Esophagus muscularis mucosa (tissue), 4 donors: ENCODE measurements at regions not wholly inside any gene's neighbourhood (a gene's known extent, or its start where the extent isn't known, plus 50 kb on each side); places are given as distances from the start of the nearest gene placed in this dataset.

Experiments used
- DNase-seq: peaks from one replicate; pipeline ENCODE4 v3.0.0-alpha.2; 2017; ENCODE audit errors: extremely low spot score
- H3K27ac ChIP-seq, 4 donors: fragments of 200-600 bp; sonication (generic); replicated peaks in 1 of 4; 1 replicate in 3 of 4; 2 replicates in 1 of 4; pipeline ENCODE4 v1.5.1; 2016 to 2019; ENCODE audit warnings: mild to moderate bottlenecking in 1 of 4
- H3K27me3 ChIP-seq, 4 donors: fragments of 200-600 bp; sonication (generic); one replicate each; pipeline versions ENCODE4 v1.5.1 to v1.6.0; 2016 to 2019
- H3K36me3 ChIP-seq, 4 donors: fragments of 200-600 bp; sonication (generic); one replicate each; pipeline ENCODE4 v1.5.1; 2016 to 2019
- H3K4me1 ChIP-seq, 4 donors: fragments of 200-600 bp; sonication (generic); one replicate each; pipeline ENCODE4 v1.5.1; 2016 to 2019
- H3K4me3 ChIP-seq, 4 donors: fragments of 200-600 bp; sonication (generic); 1 replicate in 2 of 4; 2 replicates in 2 of 4; pipeline ENCODE4 v1.5.1; 2016 to 2019; ENCODE audit warnings: mild to moderate bottlenecking in 4 of 4, moderate library complexity in 1 of 4
- H3K9me3 ChIP-seq, 4 donors: fragments of 200-600 bp; sonication (generic); 1 replicate in 3 of 4; 2 replicates in 1 of 4; pipeline ENCODE4 v1.5.1; 2016 to 2019
- EP300 ChIP-seq: sonication (generic); formaldehyde crosslinking; IDR thresholded peaks from one replicate; pipeline ENCODE4 v1.6.1; 2017; ENCODE audit warnings: antibody characterized with exemption
- POLR2A ChIP-seq: fragments of 450-650 bp; IDR thresholded peaks from one replicate; pipeline ENCODE4 v1.6.1; 2017; ENCODE audit warnings: antibody characterized with exemption, moderate library complexity, mild to moderate bottlenecking, low read depth
- POLR2AphosphoS5 ChIP-seq, 2 donors: sonication (generic); formaldehyde crosslinking; IDR thresholded peaks; one replicate each; pipeline ENCODE4 v1.6.1; 2017; ENCODE audit warnings: antibody characterized with exemption in 2 of 2
- WGBS: methylation state at CpG from one replicate; pipeline ENCODE4 v1.1.5; 2018; 5-methylcytosine and 5-hydroxymethylcytosine counted together
- intact Hi-C: fragments of 100-400 bp; cut with DNase I; formaldehyde crosslinking; loops from one replicate; pipeline ENCODE4 v1.15.1; 2023
- TF ChIP-seq, protein P1 (sequence below), 3 experiments: fragments of 200-600 bp in 2 of 3; fragments of 450-650 bp in 1 of 3; sonication (generic) in 2 of 3; IDR thresholded peaks; one replicate each; pipeline ENCODE4 v1.5.1; 2017 to 2019; ENCODE audit warnings: antibody characterized with exemption in 3 of 3, mild to moderate bottlenecking in 2 of 3, moderate library complexity in 1 of 3

DNA sequence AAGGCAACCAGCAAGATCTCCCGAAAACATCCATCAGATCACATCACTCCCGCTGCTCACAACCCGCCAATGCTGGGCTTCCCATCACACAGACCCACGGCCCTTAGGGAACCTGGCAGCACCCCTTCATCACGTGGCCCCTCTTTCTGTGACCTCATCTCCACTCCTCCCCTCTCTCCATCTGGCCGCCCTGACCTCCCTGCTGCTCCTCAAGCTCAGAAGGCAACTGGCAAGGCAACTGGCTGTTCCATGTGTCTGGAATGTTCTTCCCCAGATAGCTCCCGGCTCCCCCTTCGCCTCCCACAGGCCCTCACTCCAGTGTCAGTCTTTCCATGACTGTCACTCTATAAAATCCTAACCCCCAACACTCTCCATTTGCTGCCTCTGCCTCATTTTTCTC is 113.0 kb upstream of the ERG start:
- intact Hi-C loops = no loop called here
- TF ChIP-seq POLR2AphosphoS5 (IDR thresholded peaks at IDR 0.05) = no peak
- no peak for TF ChIP-seq POLR2A
- TF ChIP-seq, protein P1, sequence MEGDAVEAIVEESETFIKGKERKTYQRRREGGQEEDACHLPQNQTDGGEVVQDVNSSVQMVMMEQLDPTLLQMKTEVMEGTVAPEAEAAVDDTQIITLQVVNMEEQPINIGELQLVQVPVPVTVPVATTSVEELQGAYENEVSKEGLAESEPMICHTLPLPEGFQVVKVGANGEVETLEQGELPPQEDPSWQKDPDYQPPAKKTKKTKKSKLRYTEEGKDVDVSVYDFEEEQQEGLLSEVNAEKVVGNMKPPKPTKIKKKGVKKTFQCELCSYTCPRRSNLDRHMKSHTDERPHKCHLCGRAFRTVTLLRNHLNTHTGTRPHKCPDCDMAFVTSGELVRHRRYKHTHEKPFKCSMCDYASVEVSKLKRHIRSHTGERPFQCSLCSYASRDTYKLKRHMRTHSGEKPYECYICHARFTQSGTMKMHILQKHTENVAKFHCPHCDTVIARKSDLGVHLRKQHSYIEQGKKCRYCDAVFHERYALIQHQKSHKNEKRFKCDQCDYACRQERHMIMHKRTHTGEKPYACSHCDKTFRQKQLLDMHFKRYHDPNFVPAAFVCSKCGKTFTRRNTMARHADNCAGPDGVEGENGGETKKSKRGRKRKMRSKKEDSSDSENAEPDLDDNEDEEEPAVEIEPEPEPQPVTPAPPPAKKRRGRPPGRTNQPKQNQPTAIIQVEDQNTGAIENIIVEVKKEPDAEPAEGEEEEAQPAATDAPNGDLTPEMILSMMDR (IDR thresholded peaks at IDR 0.05) = no peak
- no peak for TF ChIP-seq EP300
- WGBS = 86% methylated on average over 8 of the region's 8 CpGs
- H3K9me3 ChIP-seq = no peaks in the 10 kb centered on the region
- H3K27ac ChIP-seq = no peak overlapping the region
- no peak overlapping the region for H3K4me3 ChIP-seq
- H3K36me3 ChIP-seq = no peaks in the 10 kb centered on the region
- H3K27me3 ChIP-seq = peaks cover 0 to 7% (median 0%) of the 10 kb centered on the region in 4 donors
- DNase-seq = peak; percentile 70
- H3K4me1 ChIP-seq = no peaks in the 10 kb centered on the region

DNA sequence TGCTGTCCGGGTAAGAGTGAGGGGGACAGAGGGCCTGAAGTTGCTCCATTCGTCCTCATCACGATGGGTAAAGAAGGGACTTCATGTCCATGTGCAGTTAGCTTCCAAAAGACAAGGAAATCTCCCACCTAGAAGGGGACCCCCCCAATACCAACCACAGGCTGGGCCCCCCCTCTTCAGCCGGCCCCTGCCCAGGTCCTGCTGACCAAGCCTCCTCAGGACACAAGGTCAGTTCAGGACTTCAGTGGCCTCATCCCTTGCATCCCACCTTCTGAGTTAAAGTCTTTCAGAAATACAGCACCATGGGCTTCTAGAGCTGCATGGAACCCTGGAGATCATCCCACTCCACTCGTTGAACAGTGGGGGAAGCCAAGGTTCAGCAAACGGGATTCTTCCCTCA is 115.4 kb upstream of the ERG start:
- no peak overlapping the region for H3K4me3 ChIP-seq
- H3K27ac ChIP-seq = no peak overlapping the region
- H3K27me3 ChIP-seq = peaks cover 0 to 4% (median 0%) of the 10 kb centered on the region in 4 donors
- H3K4me1 ChIP-seq = no peaks in the 10 kb centered on the region
- 86% methylated on average over 5 of the region's 6 CpGs for WGBS
- H3K36me3 ChIP-seq = no peaks in the 10 kb centered on the region
- no peaks in the 10 kb centered on the region for H3K9me3 ChIP-seq
- peak; percentile 74 for DNase-seq
- intact Hi-C loops = no loop called here
- TF ChIP-seq, protein P1 (IDR thresholded peaks at IDR 0.05) = no peak
- TF ChIP-seq POLR2AphosphoS5 (IDR thresholded peaks at IDR 0.05) (no peak), POLR2A (no peak), EP300 (no peak)

DNA sequence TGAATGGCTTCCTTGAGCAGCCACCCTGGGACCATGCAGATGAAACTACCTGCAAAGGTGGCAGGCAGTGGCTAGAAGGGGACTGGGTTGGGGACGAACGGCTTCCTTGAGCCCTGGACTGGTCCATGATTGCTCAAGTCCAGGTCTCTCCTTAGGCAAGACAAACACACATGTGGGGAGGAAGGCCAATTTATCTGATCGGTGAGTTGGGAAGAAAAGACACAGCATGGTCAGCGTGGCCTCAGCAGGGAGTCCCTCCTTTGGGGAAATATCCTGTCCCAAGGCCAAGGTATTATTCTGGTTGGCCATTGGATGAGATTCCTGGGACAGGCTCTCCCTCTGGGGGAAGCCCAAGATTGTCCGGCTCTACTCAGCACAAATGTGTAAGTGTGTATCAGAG is 116.3 kb upstream of the ERG start:
- Histone ChIP-seq H3K9me3 (no peaks in the 10 kb centered on the region), H3K27ac (no peak overlapping the region), H3K4me3 (no peak overlapping the region), H3K4me1 (no peaks in the 10 kb centered on the region), H3K27me3 (peaks cover 0 to 3% (median 0%) of the 10 kb centered on the region in 4 donors), H3K36me3 (no peaks in the 10 kb centered on the region)
- WGBS = 94% methylated on average over 5 of the region's 5 CpGs
- intact Hi-C loops = no loop called here
- peak; percentile 75 for DNase-seq
- TF ChIP-seq POLR2A = no peak
- no peak for TF ChIP-seq EP300
- TF ChIP-seq, protein P1 (IDR thresholded peaks at IDR 0.05) = no peak
- no peak for TF ChIP-seq POLR2AphosphoS5 (IDR thresholded peaks at IDR 0.05)

DNA sequence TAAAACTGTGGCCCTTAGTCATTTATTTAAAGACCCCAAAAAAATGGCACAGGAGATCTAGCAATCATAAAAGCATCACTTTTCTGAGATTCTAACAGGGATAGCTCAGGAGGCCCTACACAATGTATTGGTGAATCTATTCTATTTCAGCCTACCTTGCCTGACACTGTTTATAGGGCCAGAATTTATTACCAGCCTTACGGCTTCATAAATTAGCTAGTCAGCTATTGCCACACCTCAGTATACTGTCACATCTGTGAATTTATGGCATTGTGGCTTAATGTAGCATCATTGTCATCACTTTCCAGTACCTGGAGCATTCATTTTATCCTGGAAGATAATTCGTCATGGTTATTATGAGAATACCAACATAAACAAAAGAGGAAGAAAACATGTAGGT is 121.2 kb upstream of the ERG start:
- Histone ChIP-seq H3K4me1 (no peaks in the 10 kb centered on the region), H3K27ac (no peak overlapping the region), H3K9me3 (no peaks in the 10 kb centered on the region), H3K36me3 (no peaks in the 10 kb centered on the region), H3K27me3 (no peaks in the 10 kb centered on the region), H3K4me3 (no peak overlapping the region)
- TF ChIP-seq EP300 = no peak
- TF ChIP-seq POLR2AphosphoS5 (IDR thresholded peaks at IDR 0.05) = no peak
- TF ChIP-seq, protein P1 (IDR thresholded peaks at IDR 0.05) = no peak
- DNase-seq = no peak
- intact Hi-C loops = no loop called here
- 73% methylated on average over 2 of the region's 2 CpGs for WGBS

DNA sequence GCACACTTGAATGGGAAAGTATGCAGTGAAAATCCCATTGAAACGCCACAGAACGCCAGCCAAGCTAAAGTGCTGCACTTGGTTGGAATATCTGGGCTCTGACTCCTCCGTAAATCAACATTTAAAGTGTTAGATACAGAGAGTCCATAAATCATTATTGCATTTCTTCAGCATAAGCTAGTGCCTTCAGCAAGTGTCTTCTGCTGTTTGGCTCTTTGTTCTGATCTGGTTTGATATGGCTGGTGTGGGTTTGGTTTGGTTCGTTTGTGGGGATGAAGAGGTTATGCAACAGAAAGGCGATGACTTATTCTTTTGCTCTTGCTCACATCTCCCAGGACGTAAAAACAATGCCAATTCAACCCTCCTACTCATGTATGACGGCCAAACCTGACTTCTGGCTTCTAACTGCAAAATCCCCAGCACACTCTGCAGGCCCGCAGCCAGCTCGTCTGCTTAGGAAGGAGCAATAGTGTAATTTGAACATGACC is 121.8 kb upstream of the ERG start:
- intact Hi-C loops = no loop called here
- no peaks in the 10 kb centered on the region for H3K9me3 ChIP-seq
- no peak overlapping the region for H3K4me3 ChIP-seq
- no peak overlapping the region for H3K27ac ChIP-seq
- H3K36me3 ChIP-seq = no peaks in the 10 kb centered on the region
- peak; percentile 90 for DNase-seq
- no peaks in the 10 kb centered on the region for H3K4me1 ChIP-seq
- no peak for TF ChIP-seq EP300
- TF ChIP-seq, protein P1 (IDR thresholded peaks at IDR 0.05) = no peak
- no peak for TF ChIP-seq POLR2AphosphoS5 (IDR thresholded peaks at IDR 0.05)
- no peak for TF ChIP-seq POLR2A
- WGBS = 57% methylated on average over 9 of the region's 9 CpGs
- no peaks in the 10 kb centered on the region for H3K27me3 ChIP-seq
